ENCODE measurements at regions not wholly inside any gene's neighbourhood (a gene's known extent, or its start where the extent isn't known, plus 50 kb on each side); places are given as distances from the start of the nearest gene placed in this dataset.

DNA sequence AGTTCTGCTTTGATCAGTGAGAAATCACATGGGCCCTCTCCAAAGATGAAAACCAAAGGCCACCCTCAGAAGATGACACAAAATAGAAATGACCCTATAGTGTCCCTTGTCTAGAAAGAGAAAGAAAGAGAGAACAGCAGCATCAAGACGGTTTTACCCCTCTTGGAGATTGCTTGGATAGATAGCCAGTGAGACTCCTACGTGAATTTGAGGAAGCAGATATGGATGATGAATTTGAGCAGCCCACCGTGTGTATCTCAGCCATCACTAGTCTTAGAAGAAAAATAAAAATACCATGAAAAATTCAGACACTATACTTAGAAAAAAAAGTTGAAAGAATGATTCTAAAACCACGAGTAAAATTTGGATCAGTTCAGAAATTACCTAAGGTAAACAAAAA is 329.1 kb upstream of the CNTNAP5 start:
- H3K9me3 Mint-ChIP-seq, result peaks cover 13% of the 10 kb centered on the region
- no peak overlapping the region for H3K27ac Mint-ChIP-seq
- intact Hi-C loops (cut with micrococcal nuclease), result no loop called here
- no peaks in the 10 kb centered on the region for H3K27me3 Mint-ChIP-seq (ENCODE audit: low read depth)
- DNase-seq, result no peak
- no peak overlapping the region for H3K4me3 Mint-ChIP-seq
- no peaks in the 10 kb centered on the region for H3K36me3 Mint-ChIP-seq (ENCODE audit: low read depth)
- H3K4me1 Mint-ChIP-seq (ENCODE audit: low read depth), result no peaks in the 10 kb centered on the region
- CTCF ChIA-PET, result no interaction called here

DNA sequence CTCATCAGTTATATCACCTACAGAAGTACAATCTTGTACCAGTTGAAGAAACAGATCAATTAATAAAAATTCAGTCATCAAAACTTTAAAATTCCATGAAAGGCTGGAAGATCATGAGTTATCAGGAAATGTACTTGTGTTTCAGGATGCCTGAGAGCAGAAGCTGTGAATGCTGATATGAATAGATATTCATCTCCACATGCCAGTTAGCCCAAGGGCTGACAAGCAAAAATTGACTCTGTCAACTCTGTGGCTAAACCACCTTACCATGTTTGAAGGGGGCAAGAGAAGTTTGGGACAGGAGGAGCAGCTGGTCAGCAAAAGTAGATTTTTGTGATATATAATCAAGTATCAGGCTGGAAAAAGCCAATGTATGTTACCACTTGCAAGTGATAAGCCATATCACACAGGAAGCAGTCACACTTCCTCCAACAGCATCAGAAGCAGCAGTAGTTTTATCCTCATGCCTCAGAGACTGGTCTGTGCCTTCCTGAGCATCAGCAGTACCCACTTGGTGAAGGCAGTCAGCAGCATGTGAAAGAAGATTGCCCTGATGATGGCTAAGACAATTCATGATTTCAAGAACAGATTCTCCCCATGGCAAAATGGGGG is 328.2 kb upstream of the CNTNAP5 start:
- CTCF ChIA-PET, result no interaction called here
- H3K9me3 Mint-ChIP-seq, result peaks cover 10% of the 10 kb centered on the region
- no peaks in the 10 kb centered on the region for H3K27me3 Mint-ChIP-seq (ENCODE audit: low read depth)
- H3K36me3 Mint-ChIP-seq (ENCODE audit: low read depth), result no peaks in the 10 kb centered on the region
- H3K27ac Mint-ChIP-seq, result no peak overlapping the region
- no peaks in the 10 kb centered on the region for H3K4me1 Mint-ChIP-seq (ENCODE audit: low read depth)
- intact Hi-C loops (cut with micrococcal nuclease), result no loop called here
- no peak overlapping the region for H3K4me3 Mint-ChIP-seq
- no peak for DNase-seq

DNA sequence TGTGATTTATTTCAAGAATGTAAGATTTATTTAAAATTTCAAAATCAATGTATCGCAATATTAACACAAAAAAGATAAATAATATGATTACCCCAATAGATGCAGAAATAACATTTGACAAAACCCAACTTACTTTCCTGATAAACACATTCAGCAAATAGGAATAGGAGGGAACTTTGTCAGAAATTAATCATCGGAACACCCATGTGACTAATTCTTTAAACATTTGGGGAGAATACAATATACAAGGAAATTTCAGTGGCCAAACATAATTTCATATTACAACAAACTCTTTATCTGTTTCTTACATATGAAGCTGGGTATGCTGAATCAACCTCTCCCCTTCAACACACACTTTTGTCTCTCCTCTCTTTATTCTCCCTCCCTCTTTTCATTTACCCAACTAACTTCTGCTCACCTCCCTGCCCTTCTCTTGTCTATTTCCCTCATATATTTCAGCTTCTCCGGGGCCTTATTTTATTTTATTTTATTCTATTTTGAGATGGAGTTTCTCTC is 309.6 kb upstream of the CNTNAP5 start:
- Mint-ChIP-seq H3K27me3 (ENCODE audit: low read depth) (no peaks in the 10 kb centered on the region), H3K27ac (no peak overlapping the region), H3K4me3 (no peak overlapping the region), H3K36me3 (ENCODE audit: low read depth) (no peaks in the 10 kb centered on the region), H3K9me3 (peaks cover 1% of the 10 kb centered on the region), H3K4me1 (ENCODE audit: low read depth) (no peaks in the 10 kb centered on the region)
- CTCF ChIA-PET, result interaction anchor here (0.7 kb wide), 1 partner anchor 1166 kb away, joined by 3 read pairs; no protein-coding TSS in a partner anchor
- no peak for DNase-seq
- intact Hi-C loops (cut with micrococcal nuclease), result no loop called here

DNA sequence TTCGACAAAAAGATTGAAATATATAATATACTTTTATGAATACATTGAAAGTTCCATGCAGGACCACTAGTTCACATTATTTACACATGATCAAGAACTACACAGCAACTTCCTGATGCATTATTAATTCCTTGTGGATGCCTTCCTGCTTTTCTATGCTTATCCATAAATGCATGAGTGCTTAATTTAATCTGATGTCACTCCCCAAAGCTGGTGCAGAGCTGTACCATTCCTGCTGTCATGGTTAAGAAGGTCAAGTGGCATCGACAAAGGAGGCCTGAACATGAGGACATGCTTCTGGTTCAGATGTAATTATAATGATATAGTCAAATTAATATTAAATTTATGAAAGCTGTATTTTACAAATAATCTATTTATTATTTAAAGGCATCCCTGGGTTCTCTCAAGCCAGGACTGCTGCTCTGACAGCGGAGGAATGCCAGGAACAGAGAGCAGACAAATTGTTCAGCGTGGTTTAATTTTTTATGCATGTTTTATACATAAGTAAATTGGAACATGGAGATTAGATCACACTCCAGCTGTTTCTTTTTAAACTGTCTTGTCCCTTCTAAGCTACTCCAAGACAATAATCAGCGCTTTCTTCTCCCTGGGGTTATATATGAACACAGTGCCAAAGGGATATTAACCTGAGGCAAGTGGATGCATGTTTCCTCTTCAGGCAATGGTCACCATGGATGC is 307.3 kb upstream of the CNTNAP5 start:
- DNase-seq, result no peak
- no peak overlapping the region for H3K27ac Mint-ChIP-seq
- H3K36me3 Mint-ChIP-seq (ENCODE audit: low read depth), result no peaks in the 10 kb centered on the region
- no peaks in the 10 kb centered on the region for H3K27me3 Mint-ChIP-seq (ENCODE audit: low read depth)
- peaks cover 5% of the 10 kb centered on the region for H3K9me3 Mint-ChIP-seq
- CTCF ChIA-PET, result interaction anchor here (0.5 kb wide), 1 partner anchor 1466 kb away, joined by 3 read pairs; no protein-coding TSS in a partner anchor
- no peaks in the 10 kb centered on the region for H3K4me1 Mint-ChIP-seq (ENCODE audit: low read depth)
- H3K4me3 Mint-ChIP-seq, result no peak overlapping the region
- intact Hi-C loops (cut with micrococcal nuclease), result no loop called here

DNA sequence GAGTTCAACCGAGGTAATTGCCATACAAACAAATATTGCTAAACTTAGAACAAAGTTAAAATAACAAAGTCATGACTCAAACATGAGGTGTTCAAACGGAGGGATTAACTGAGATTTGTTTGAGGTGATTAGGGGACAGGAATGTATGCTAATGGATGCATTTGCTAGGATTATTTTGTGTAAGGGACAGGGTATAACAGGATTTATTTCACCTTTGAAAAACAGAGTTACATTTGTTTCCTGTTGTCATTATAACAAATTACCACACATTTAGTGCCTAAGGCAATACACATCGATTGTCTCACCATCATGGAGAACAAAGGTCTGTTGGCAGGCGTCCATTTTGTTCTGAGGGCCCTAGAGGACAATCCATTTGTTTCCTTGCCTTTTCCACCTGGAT is 304.3 kb upstream of the CNTNAP5 start:
- Mint-ChIP-seq H3K4me1 (ENCODE audit: low read depth) (no peaks in the 10 kb centered on the region), H3K9me3 (peaks cover 4% of the 10 kb centered on the region), H3K36me3 (ENCODE audit: low read depth) (no peaks in the 10 kb centered on the region), H3K27me3 (ENCODE audit: low read depth) (no peaks in the 10 kb centered on the region), H3K4me3 (no peak overlapping the region), H3K27ac (no peak overlapping the region)
- intact Hi-C loops (cut with micrococcal nuclease), result no loop called here
- DNase-seq, result no peak
- CTCF ChIA-PET, result no interaction called here

DNA sequence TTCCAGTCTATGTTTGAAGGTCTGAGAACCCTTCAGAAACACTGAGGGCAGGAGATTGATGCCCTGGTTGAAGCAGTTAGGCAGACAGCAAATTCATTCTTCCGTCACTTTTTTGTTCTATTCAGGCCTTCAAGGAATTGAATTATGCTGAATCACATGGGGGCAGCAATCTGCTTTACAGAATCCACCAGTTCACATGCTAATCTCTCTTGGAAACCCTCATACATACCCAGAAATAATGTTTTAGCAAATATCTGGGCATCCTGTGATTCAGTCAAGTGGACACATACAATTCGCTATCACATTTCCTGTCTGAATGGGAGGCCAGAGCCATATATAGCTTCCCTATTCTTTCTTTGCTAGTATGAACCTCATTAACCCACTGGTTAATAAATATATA is 301.4 kb upstream of the CNTNAP5 start:
- no peaks in the 10 kb centered on the region for H3K27me3 Mint-ChIP-seq (ENCODE audit: low read depth)
- no peaks in the 10 kb centered on the region for H3K36me3 Mint-ChIP-seq (ENCODE audit: low read depth)
- CTCF ChIA-PET, result no interaction called here
- intact Hi-C loops (cut with micrococcal nuclease), result no loop called here
- no peak for DNase-seq
- H3K9me3 Mint-ChIP-seq, result peaks cover 4% of the 10 kb centered on the region
- H3K27ac Mint-ChIP-seq, result no peak overlapping the region
- H3K4me1 Mint-ChIP-seq (ENCODE audit: low read depth), result no peaks in the 10 kb centered on the region
- H3K4me3 Mint-ChIP-seq, result no peak overlapping the region

DNA sequence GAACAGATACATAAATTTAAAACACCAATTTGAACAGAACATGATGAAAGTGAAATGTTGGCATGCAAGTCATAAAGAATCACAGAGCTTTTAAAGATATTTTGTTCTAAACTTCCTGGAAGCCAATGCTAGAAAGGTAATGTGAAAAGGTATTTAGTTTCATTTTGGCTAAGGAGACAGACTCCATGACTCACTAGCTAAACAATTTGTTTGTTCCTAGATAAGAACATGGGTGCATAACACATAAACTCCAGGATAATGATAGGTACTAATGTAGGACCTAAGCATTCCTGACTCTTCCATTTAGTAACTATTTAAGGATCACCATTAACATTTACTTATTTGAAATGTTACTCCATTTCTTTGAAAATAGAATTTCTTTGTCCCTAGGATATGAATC is 292.5 kb upstream of the CNTNAP5 start:
- no peaks in the 10 kb centered on the region for H3K4me1 Mint-ChIP-seq (ENCODE audit: low read depth)
- no peak overlapping the region for H3K4me3 Mint-ChIP-seq
- intact Hi-C loops (cut with micrococcal nuclease), result no loop called here
- H3K9me3 Mint-ChIP-seq, result peaks cover 3% of the 10 kb centered on the region
- CTCF ChIA-PET, result no interaction called here
- DNase-seq, result no peak
- no peaks in the 10 kb centered on the region for H3K36me3 Mint-ChIP-seq (ENCODE audit: low read depth)
- H3K27me3 Mint-ChIP-seq (ENCODE audit: low read depth), result no peaks in the 10 kb centered on the region
- no peak overlapping the region for H3K27ac Mint-ChIP-seq

DNA sequence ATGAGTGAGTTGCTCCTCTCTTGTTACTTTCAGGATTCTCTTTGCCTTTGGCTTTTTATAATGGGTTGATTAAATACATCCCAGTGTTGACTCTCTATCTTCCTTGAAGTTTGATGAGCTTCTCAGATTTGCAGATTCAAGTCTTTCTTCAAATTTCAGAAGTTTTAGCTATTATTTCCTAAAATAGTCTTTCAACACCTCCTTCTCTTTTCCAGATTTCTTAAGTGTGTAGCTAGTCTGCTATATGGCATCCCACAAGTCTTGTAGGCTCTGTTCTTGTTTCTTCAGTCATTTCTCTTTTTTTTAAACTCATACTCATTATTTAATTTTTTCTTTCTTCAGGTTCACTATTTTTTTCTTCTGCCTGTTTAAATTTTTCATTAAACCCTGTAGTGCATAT is 287.7 kb upstream of the CNTNAP5 start:
- no peaks in the 10 kb centered on the region for H3K36me3 Mint-ChIP-seq (ENCODE audit: low read depth)
- CTCF ChIA-PET, result no interaction called here

DNA sequence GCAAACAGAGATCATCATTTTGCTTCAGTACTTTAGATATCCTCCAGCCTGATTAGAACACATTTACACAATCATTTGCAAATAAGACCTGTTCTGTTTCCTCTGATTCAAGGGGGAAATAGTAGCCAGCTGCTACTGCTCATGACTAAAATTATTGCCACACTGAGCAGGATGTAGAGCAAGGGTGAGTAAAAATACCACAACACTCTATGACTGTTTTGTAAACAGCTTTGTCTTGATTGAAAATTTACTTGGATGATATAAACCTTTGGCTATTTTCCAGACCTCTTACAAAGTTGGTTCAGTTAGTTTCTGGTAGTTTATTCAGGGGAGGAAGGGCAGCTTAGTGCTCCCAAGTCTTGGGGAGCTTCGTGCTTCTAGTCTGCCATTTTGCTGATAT is 286.4 kb upstream of the CNTNAP5 start:
- intact Hi-C loops (cut with micrococcal nuclease), result no loop called here
- CTCF ChIA-PET, result no interaction called here

More for the DNA sequence above, 287.7 kb upstream of the CNTNAP5 start:
- peaks cover 4% of the 10 kb centered on the region for H3K9me3 Mint-ChIP-seq
- H3K27me3 Mint-ChIP-seq (ENCODE audit: low read depth), result no peaks in the 10 kb centered on the region
- no peaks in the 10 kb centered on the region for H3K4me1 Mint-ChIP-seq (ENCODE audit: low read depth)
- no peak for DNase-seq
- intact Hi-C loops (cut with micrococcal nuclease), result no loop called here
- H3K4me3 Mint-ChIP-seq, result no peak overlapping the region
- no peak overlapping the region for H3K27ac Mint-ChIP-seq

DNA sequence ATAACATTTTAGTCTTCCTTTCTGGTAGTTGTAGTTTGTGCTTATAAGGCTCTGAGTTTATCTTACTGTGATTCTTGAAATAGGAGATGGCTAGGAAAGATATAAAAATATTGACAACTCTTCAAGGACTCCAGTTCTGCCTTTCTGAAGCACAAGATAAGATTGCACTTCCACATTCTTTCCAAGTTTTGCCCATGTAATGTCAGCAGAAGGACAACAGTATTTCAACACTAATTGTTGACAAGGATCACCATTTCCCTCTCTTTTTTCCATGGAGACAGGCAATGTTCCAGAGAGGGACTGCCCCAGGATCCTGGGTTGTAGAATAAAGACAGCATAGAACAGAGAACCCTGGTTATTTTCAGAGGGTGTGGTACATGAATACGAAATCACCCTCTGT is 279.1 kb upstream of the CNTNAP5 start:
- no peak overlapping the region for H3K27ac Mint-ChIP-seq
- CTCF ChIA-PET, result no interaction called here
- no peak overlapping the region for H3K4me3 Mint-ChIP-seq
- no peaks in the 10 kb centered on the region for H3K9me3 Mint-ChIP-seq
- intact Hi-C loops (cut with micrococcal nuclease), result no loop called here
- no peak for DNase-seq
- H3K36me3 Mint-ChIP-seq (ENCODE audit: low read depth), result no peaks in the 10 kb centered on the region
- H3K4me1 Mint-ChIP-seq (ENCODE audit: low read depth), result no peaks in the 10 kb centered on the region
- H3K27me3 Mint-ChIP-seq (ENCODE audit: low read depth), result no peaks in the 10 kb centered on the region

More for the DNA sequence above, 286.4 kb upstream of the CNTNAP5 start:
- H3K36me3 Mint-ChIP-seq (ENCODE audit: low read depth), result no peaks in the 10 kb centered on the region
- H3K27me3 Mint-ChIP-seq (ENCODE audit: low read depth), result no peaks in the 10 kb centered on the region
- H3K4me1 Mint-ChIP-seq (ENCODE audit: low read depth), result no peaks in the 10 kb centered on the region
- DNase-seq, result no peak
- H3K9me3 Mint-ChIP-seq, result peaks cover 4% of the 10 kb centered on the region
- H3K4me3 Mint-ChIP-seq, result no peak overlapping the region
- H3K27ac Mint-ChIP-seq, result no peak overlapping the region

DNA sequence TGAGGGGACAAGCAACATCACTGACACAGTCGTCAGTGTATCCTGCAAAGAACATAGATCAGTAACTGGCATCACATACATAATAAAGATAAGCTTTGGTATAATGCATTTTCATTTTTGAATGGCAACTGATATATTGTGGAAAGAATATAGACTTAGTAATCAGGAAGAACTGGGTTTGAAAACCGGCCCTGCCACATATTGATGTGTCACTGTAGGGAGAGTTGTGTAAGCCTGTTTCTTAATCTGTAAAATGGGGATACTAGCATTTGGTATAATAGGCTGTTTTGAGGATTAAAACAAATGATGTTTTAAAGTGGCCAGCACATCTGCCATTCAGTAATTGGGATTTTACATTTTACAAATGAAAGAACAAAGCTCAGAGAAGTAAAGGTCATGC is 277.8 kb upstream of the CNTNAP5 start:
- no peaks in the 10 kb centered on the region for H3K9me3 Mint-ChIP-seq
- no peak overlapping the region for H3K27ac Mint-ChIP-seq
- H3K4me1 Mint-ChIP-seq (ENCODE audit: low read depth), result no peaks in the 10 kb centered on the region
- CTCF ChIA-PET, result no interaction called here
- no peak overlapping the region for H3K4me3 Mint-ChIP-seq
- intact Hi-C loops (cut with micrococcal nuclease), result no loop called here
- no peaks in the 10 kb centered on the region for H3K36me3 Mint-ChIP-seq (ENCODE audit: low read depth)
- no peaks in the 10 kb centered on the region for H3K27me3 Mint-ChIP-seq (ENCODE audit: low read depth)
- DNase-seq, result no peak

DNA sequence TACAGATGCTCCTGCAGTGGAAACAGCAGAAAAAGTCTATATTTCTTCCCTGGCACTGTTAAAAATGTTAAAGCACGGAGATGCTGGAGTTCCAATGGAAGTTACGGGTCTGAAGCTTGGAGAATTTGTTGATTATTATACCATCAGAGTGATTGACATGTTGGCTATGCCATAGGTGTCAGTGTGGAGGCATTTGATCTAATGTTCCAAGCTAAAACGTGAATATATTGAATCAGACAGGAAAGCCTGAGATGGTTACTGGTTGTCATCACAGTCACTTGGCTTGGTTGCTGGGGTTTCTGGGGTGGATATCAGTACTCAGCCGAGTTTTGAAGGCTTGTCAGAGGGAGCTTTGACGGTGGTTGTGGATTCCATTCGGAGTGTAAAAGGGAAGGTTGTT is 262.9 kb upstream of the CNTNAP5 start:
- H3K4me3 Mint-ChIP-seq, result no peak overlapping the region
- intact Hi-C loops (cut with micrococcal nuclease), result no loop called here
- no peak for DNase-seq
- no peaks in the 10 kb centered on the region for H3K27me3 Mint-ChIP-seq (ENCODE audit: low read depth)
- no peaks in the 10 kb centered on the region for H3K4me1 Mint-ChIP-seq (ENCODE audit: low read depth)
- CTCF ChIA-PET, result no interaction called here
- H3K36me3 Mint-ChIP-seq (ENCODE audit: low read depth), result no peaks in the 10 kb centered on the region
- peaks cover 14% of the 10 kb centered on the region for H3K9me3 Mint-ChIP-seq
- no peak overlapping the region for H3K27ac Mint-ChIP-seq

DNA sequence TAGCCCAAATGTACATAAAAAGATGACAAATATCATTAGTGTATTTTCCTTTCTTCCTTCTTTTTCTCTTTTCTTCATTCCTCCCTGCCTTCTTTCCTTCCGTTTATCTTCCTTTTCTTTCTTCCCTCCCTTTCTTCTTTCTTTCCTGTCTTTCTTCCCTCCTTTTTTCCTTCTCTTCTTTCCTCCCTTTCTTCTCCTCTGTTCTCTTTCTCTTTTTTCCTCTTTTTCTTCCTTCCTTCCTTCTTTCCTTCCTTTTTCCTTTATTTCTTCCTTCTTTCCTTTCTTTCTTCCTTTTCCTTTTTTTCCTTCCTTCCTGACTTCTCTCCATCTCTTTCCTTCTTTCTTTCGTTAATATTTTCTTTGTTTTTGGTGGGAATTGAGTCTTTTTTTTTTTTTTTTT is 256.9 kb upstream of the CNTNAP5 start:
- Mint-ChIP-seq H3K36me3 (ENCODE audit: low read depth) (no peaks in the 10 kb centered on the region), H3K4me1 (ENCODE audit: low read depth) (no peaks in the 10 kb centered on the region), H3K9me3 (peaks cover 6% of the 10 kb centered on the region), H3K27ac (no peak overlapping the region), H3K27me3 (ENCODE audit: low read depth) (no peaks in the 10 kb centered on the region), H3K4me3 (no peak overlapping the region)
- CTCF ChIA-PET, result no interaction called here
- intact Hi-C loops (cut with micrococcal nuclease), result no loop called here
- no peak for DNase-seq

Data from activated naive CD4-positive, alpha-beta T cell treated with anti-CD3 and anti-CD28 coated beads for 36 hours (primary cell).